ENCODE measurements at regions not wholly inside any gene's neighbourhood (a gene's known extent, or its start where the extent isn't known, plus 50 kb on each side); places are given as distances from the start of the nearest gene placed in this dataset.

GRCh38 chr9:81767921-81768320 lies 78.6 kb upstream of the TLE1 start:
- no peak for TF ChIP-seq CTCF (IDR thresholded peaks at IDR 0.05)
- H3K4me1 ChIP-seq (ENCODE audit: control insufficient read depth, insufficient read depth, low read length), result no peaks in the 10 kb centered on the region
- no peak for ATAC-seq
- no peaks in the 10 kb centered on the region for H3K27me3 ChIP-seq (ENCODE audit: control insufficient read depth, insufficient read depth, low read length)
- H3K4me3 ChIP-seq (ENCODE audit: low read length), result no peak overlapping the region
- H3K27ac ChIP-seq (ENCODE audit: low read length), result no peak overlapping the region
- no peaks in the 10 kb centered on the region for H3K9me3 ChIP-seq (ENCODE audit: control insufficient read depth, insufficient read depth, low read length)
- Mint-ChIP-seq H3K4me3 (no peak overlapping the region), H3K27ac (no peak overlapping the region), H3K36me3 (no peaks in the 10 kb centered on the region), H3K9me3 (no peaks in the 10 kb centered on the region), H3K27me3 (ENCODE audit: low read depth in 2 of 2) (peaks cover 0 to 2% of the 10 kb centered on the region in 2 donors), H3K4me1 (peaks cover 0 to 5% of the 10 kb centered on the region in 2 donors)
- intact Hi-C loops (cut with micrococcal nuclease), result no loop called here
- DNase-seq, result no peak
- H3K36me3 ChIP-seq (ENCODE audit: control insufficient read depth, insufficient read depth, low read length), result no peaks in the 10 kb centered on the region

- ATAC-seq (no peak), DNase-seq (no peak)
- H3K27ac Mint-ChIP-seq, result no peak overlapping the region
- H3K27ac ChIP-seq (ENCODE audit: low read length), result no peak overlapping the region
- peaks cover 0 to 4% of the 10 kb centered on the region in 2 donors for H3K27me3 Mint-ChIP-seq (ENCODE audit: low read depth in 2 of 2)
- TF ChIP-seq CTCF (IDR thresholded peaks at IDR 0.05), result no peak
- H3K4me3 ChIP-seq (ENCODE audit: low read length), result no peak overlapping the region
- H3K4me1 ChIP-seq (ENCODE audit: control insufficient read depth, insufficient read depth, low read length), result no peaks in the 10 kb centered on the region
- no peaks in the 10 kb centered on the region for H3K9me3 Mint-ChIP-seq
- H3K36me3 Mint-ChIP-seq, result no peaks in the 10 kb centered on the region
- intact Hi-C loops (cut with micrococcal nuclease), result no loop called here
- no peaks in the 10 kb centered on the region for H3K27me3 ChIP-seq (ENCODE audit: control insufficient read depth, insufficient read depth, low read length)
- no peaks in the 10 kb centered on the region for H3K4me1 Mint-ChIP-seq
- WGBS (ENCODE audit: insufficient coverage), result 79% methylated on average over 4 of the region's 4 CpGs
- H3K36me3 ChIP-seq (ENCODE audit: control insufficient read depth, insufficient read depth, low read length), result no peaks in the 10 kb centered on the region
- H3K9me3 ChIP-seq (ENCODE audit: control insufficient read depth, insufficient read depth, low read length), result no peaks in the 10 kb centered on the region
- H3K4me3 Mint-ChIP-seq, result no peak overlapping the region
Measured at GRCh38 chr9:81771571-81771970, 82.2 kb upstream of the TLE1 start.

GRCh38 chr9:81772144-81772543 lies 82.8 kb upstream of the TLE1 start:
- no peak for ATAC-seq
- WGBS (ENCODE audit: insufficient coverage), result no CpG with 5 or more reads among the region's 1 CpG

More at GRCh38 chr9:81772144-81772543, 82.8 kb upstream of the TLE1 start:
- Histone ChIP-seq H3K27me3 (ENCODE audit: control insufficient read depth, insufficient read depth, low read length) (no peaks in the 10 kb centered on the region), H3K4me1 (ENCODE audit: control insufficient read depth, insufficient read depth, low read length) (no peaks in the 10 kb centered on the region), H3K4me3 (ENCODE audit: low read length) (no peak overlapping the region), H3K36me3 (ENCODE audit: control insufficient read depth, insufficient read depth, low read length) (no peaks in the 10 kb centered on the region), H3K27ac (ENCODE audit: low read length) (no peak overlapping the region), H3K9me3 (ENCODE audit: control insufficient read depth, insufficient read depth, low read length) (no peaks in the 10 kb centered on the region)
- no peaks in the 10 kb centered on the region for H3K4me1 Mint-ChIP-seq
- peaks cover 0 to 4% of the 10 kb centered on the region in 2 donors for H3K27me3 Mint-ChIP-seq (ENCODE audit: low read depth in 2 of 2)
- H3K9me3 Mint-ChIP-seq, result no peaks in the 10 kb centered on the region
- no peak for DNase-seq
- TF ChIP-seq CTCF (IDR thresholded peaks at IDR 0.05), result no peak
- no peak overlapping the region for H3K4me3 Mint-ChIP-seq
- intact Hi-C loops (cut with micrococcal nuclease), result no loop called here
- no peaks in the 10 kb centered on the region for H3K36me3 Mint-ChIP-seq
- H3K27ac Mint-ChIP-seq, result no peak overlapping the region

Data from natural killer cell (primary cell).